GM18870 (cell line): ENCODE measurements at regions not wholly inside any gene's neighbourhood (a gene's known extent, or its start where the extent isn't known, plus 50 kb on each side); places are given as distances from the start of the nearest gene placed in this dataset.

Source experiments
- ATAC-seq: cut with Tn5 transposase; IDR thresholded peaks from one replicate; pipeline ENCODE4 v1.9.1; 2021; ENCODE audit warnings: moderate library complexity; ENCODE audit not compliant: unreplicated experiment

DNA sequence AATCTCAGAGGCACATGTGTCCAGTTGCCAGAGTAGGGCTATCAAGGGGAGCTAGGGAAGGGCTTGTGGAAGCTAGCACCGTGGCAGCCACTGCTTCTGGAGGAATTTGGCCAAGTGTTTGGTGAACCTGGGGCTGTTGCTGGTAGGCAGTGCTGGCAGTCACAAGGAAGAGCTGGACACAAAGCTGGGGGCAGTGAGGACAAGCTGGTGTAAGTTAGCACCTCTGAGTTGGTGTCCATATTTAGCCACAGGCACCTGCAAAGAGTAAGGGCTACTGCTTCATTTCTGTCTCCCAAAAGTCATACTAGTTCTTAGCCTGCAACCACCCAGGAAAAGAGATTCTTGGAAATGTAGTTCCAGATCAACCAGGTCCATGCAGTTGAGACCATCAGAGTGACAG lies 359.4 kb downstream of the CSNK1G3 start:
- no peak for ATAC-seq

DNA sequence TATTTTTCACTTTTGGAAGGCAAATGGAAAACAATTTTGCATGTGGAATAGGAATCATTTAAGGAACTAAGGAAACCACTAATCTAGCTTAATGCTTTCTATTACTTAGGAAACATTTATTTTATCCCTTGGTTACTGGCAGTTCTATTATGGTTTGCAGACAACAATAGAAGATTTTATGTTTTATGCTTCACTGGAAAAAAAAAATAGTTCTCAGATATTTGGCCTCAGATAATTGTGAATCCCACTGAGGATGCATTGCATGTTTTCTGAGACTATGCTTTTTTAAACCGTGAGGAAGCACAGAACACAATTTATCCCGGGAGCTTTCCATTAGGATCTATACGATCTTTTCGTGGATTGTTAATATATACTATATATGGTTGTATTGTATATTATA lies 356.9 kb downstream of the CSNK1G3 start:
- no peak for ATAC-seq

DNA sequence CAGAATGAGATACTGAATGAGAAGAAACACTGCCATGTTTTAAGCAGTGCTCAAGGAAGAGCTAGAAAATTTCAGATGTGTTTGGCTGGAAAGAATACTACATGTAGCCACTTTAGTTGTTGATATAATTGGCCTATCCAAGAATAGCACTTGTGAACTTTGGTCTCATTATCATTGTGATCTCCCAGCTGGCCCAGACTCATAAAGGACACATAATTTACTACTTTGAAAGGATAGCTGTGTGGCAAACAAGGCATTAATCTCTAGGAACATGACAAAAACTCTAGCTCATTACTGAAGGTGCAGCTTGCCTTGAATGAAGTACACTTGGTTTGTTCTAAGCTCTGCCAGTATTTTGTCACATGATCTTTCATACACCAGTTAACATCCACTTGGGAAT lies 356.3 kb downstream of the CSNK1G3 start:
- ATAC-seq: no peak

DNA sequence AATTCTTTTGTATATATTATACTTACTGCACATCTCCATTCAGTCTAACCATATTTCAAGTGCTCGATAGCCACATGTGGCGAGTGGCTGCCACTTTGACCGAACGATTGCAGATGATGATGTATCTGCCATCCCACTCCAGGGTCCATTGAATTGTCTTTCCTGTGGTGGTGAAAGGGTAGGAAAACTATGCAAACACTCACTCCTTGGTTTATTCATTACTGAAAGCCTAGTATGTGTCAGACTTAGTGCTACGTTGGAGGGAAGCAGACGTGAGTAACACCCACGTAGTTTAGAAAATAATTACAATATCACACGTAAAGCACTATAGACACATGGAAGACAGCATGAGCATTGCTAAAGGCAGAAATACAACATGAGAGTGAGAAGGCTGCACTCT lies 353.7 kb downstream of the CSNK1G3 start:
- ATAC-seq: no peak

DNA sequence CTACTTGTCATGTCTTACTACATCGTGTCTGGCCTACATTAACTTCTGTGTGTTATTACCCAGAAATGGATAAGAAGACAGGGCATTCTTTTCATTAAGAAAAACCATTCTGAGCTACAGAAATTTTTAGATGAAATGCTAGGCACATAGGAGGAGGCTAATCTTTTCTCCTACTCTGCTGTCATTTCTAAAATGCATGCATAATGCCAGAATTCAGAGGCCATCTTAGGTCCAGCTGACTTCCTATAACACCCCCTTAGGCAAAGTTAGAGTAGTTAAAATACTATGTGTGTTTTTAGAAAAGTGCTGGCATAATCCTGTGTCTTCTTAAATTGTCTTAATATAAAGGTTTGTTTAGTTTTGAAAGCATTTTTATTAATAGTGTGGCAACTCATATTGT lies 352.6 kb downstream of the CSNK1G3 start:
- no peak for ATAC-seq

DNA sequence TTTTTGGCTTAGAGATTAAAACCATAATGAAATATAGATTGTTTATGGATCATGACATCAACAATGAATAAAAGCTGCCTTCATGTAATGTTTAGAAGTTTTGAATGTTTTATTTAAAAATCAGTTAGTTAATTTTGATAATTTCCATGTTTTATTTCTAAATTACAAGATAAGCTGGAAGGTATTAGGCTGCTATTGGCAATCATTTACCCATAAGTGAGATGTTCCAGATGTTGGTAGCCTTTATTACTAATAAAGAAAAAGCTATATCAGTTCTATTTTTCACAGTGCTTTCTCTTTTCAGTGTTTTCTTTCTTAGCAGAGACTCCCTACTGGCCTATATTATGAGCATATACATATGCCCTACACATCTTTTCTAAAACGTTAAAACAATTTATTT lies 347.0 kb downstream of the CSNK1G3 start:
- ATAC-seq: no peak

DNA sequence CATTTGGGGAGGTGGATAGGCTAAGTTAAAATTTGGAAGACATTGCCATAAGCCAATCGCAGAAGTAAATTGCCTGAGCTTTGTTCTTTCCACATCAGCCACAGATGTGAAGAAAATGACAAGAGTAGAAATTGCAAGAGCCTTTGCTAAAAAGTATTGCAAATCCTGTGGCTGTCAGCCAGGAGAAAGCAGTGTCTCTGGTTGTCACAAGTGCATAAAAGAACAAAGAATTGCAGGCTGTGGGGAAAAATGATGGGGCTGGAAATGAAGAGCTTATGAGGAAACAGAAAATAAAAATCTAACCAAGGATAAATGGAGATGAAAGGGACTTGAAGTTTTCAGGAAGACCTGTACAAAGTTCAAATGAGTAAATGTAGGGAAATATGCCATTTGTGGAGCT lies 344.8 kb downstream of the CSNK1G3 start:
- no peak for ATAC-seq

DNA sequence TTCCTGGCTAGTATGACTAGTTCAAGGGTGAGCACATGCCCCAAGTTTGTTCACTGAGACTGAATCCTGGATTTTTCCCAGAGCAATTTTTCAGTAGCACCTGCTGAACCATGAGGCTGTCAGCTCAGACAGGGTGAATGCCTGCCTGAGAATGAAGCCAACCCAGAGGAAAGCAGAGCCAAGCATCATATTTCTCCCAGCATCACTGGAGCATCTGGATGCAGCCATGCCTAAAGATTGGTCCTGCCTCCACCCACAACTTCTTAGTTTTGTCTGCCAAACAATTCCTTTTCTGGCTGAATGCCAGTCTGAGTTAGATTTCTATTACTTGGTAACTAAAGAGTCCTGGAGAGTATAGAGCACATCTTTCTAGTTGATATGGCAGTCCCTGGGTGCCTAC lies 343.6 kb downstream of the CSNK1G3 start:
- no peak for ATAC-seq

DNA sequence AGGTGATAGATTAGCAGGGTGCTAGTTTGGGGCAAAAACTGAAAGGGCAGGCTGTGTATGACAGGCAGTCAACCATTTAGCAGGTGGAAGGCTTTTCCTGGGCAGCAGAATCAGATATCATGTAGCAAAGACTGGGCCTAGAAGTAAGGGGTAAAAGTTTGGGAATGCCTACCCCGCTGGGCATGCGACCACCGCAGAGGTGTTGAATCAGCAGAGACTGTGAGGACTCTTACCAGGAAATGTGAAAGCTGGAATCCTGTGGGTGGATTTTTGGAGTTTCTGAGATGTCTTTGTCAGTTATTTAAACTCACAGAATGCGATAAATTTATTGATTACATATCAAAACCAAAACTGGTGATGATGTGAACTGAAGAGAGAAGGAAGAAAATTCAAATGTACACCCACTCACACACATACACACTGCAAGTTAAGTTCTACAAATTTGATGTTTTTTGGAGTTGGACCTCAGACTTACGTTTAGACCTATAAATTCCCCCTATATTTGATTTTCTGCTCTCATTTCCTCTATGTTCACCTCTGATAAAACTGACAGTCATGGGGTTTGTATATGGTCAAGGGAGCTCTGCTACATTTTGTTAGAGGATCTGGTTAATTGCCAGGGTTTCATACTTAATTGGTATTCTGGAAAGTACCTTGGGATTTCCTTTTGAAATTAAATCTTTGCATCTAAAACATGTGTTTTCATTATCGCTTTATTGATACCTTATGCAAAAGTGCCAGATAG lies 333.6 kb downstream of the CSNK1G3 start:
- ATAC-seq: peak; percentile 23

DNA sequence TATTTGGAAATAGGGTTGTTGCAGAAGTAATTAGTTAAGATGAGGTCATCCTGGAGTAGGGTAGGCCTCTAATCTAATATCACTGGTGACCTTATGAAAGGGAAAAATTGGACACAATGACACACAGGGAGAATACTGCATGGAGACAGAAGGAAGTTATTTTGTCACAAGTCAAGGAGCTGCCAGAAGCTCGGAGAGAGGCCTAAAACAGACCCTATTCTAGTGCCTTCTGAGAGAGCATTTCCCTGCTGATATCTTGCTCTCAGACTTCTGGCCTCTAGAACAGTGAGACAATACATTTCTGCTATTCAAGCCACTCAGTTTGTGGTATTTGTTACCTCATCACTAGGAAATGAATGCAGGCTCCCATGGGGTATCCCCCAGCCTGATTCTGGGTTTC lies 332.9 kb downstream of the CSNK1G3 start:
- peak; percentile 58 for ATAC-seq

DNA sequence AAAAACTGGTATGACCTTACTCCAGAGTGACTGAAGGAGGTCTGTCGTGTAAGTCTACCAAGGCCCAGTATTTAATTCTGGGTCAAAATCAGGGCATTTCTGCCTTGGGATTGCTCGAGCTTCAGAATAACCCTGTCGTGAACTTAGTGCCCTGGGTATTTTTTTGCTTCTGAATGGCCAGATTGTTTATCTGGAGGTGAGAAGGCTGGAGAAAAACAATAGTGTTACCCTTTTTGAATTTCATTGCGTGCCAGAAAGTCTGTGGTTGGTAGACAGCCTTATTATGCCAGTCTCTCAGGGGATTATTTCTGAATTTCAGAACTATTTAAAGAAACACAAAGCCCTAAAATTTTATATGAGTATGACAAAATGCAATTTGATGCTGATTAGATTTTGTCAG lies 323.4 kb downstream of the CSNK1G3 start:
- no peak for ATAC-seq

DNA sequence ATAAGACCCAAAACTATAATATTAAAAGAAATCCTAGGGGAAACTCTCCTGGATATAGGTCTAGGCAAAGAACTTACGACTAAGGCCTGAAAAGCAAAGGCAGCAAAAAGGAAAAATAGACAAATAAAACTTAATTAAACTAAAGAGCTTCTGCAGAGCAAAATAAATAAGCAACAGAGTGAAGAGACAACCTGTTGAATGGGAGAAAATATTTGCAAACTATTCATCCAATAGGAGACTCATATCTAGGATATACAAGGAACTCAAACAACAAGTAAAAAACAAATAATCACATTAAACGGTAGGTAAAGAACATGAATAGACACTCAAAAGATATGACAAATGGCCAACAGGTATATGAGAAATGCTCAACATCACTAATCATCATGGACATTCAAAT lies 318.6 kb downstream of the CSNK1G3 start:
- no peak for ATAC-seq

DNA sequence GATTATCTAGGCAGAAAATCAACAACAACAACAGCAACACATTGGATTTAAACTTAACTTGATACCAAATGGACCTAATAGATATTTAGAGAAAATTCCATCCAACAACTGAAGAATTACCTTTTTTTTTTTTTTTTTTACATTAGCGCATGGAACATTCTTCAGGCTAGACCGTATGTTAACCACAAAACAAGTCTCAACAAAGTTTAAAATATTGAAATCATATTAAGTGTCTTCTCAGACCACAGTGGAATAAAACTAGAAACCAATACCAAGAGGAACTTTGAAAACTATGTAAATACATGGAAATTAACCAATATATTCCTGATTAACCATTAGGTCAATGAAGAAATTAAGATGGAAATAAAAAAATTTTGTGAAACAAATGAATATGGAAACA lies 315.8 kb downstream of the CSNK1G3 start:
- ATAC-seq: no peak

DNA sequence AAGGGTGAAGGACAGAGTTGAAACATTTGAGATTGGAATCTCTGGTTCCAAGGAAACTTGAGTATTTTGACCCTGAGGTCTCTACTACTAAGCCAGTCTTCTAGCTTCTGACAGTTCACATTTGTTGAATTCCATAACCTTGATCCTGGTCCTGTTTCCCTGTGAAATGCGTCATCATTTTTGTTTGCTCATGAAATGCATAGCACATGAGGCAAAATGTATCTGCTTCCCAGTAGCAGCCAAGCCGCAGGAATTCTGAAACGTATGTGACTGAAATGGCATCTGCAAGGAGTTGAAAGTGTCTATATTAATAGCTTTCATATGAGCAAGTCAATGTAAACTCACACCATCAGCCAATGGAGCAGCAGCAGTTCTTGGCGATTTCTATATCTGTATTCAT lies 307.9 kb downstream of the CSNK1G3 start:
- ATAC-seq: no peak

DNA sequence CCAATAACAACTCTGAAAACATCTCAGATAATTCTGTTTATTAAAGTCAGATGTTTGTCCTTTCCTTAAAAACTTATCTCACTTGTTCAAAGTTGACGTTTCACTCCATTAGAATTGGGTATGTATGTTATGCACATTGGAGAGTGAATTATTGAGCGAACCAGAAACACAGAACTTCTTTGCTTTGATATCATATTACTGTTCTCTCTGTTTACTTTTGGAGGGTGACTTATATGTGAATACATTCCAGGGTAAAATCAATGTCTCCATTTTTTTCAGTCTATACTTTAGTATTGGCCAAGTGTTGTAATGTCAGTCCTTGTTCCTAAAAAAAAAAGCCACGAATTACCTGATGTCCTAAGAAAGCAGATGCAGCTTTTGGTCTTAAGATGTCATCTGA lies 307.4 kb downstream of the CSNK1G3 start:
- no peak for ATAC-seq

DNA sequence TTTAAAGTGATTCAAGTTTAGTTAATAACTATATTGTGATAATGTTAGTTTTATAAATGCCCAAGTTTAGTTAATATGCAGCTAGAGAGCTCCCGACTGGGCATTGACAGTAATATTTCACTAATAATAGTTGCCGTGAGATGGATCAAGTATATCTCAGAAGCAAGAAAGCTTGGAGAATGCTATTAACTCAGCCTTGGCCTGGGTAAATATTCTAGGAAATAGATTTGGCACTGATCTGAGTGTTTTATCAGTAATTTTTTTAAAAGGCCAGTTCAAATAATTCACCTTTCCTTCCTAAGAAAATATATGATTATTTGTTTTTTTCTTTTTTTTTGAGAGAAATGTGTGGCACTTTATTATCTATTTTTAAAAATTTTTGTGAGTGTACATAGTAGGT lies 305.3 kb downstream of the CSNK1G3 start:
- ATAC-seq: no peak

DNA sequence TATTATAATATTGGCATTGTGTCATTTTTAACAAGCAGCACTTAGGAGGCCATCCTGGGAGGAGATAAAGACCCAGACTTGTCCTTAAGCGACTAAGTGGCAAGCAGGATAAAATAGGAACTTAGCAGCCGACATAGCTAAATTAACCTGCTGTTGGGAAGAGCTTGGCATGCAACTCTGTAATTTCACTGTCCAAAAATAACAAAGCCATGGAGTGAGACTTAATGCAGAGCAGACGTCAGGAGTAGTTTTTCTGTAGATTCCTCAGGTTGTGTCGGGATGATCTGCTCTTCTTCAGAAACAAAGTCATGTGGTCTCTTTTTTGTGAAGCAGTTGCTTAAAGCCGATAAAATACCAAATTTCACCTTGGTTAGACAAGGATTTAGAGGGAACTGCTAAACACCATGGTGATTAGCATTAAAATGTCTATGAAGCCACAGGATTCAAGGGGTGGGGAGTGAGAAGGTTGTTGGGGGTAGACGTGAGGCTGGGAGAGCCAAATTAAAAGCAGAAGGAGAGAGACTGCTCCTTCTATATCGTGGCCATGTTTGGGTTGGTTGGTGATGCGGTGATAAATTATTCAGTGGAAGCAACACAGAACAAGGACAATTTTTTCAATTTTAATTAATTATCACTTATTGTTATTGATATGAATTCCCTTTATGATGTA lies 303.0 kb downstream of the CSNK1G3 start:
- no peak for ATAC-seq

DNA sequence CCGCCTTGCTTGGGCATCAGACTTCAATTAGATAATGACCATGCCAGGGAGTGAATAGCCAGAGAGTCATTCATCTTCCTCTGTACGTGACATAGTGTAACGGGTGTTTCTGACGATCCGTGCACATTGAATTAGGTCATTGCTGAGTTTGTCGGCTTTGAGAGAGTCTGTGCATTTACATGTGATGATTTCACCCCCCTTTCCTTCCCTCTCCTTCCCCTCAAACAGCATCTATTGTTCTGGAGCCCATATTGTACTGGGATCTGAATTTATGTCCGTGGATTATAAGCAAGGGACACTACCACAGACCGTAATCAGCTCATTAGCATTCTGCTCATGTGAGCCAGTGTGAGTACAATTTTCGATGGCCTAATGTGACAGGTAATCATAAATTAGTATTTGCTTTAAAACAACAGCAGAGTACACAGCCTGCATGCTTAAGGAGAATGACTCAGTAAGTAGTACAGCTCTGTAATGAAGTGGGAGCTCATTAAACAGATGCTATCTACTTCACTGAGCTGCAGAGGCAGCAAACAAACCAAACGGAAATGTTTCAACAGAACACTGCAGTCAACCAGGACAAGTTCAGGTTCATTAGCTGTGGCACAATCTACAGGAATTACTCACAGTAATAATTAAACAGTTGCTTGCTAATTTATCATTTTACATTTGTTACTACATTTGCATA lies 302.1 kb downstream of the CSNK1G3 start:
- ATAC-seq: no peak

DNA sequence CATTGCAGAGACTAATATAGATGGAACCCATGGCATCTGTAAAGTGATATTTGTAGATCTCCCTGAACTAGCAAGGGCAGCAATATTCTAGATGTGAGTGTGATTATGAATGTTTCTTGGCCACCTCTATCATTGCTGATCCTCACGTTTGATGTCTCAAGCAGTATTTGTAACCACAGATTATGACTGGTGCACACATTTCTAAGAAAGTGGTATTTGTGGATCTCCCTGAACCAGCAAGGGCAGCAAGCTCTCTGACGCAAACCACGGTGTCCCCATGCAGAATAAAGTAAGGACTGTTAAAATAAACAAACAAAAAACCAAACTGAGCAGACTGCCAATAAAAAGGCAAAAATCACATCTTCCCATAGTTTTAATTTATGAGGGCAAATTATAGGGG lies 301.3 kb downstream of the CSNK1G3 start:
- no peak for ATAC-seq

DNA sequence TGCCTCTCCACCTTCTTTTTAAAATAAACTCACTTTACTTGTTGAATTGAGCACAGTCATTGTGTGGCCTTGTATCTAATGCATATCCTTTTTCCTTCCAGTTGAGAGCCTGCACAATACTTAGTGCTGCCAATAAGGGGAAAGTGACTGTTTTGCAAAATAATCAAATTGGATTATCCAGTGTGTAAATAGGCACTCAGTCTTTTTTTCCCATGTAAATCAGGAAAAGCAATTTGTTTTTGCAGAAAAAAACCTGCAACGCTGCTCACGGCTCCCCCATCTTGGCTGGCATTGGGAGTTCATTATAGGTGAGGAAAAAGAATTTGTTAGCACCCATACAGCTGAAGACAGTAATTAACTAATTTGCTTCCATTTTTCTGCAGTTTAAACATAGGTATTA lies 299.9 kb downstream of the CSNK1G3 start:
- no peak for ATAC-seq

DNA sequence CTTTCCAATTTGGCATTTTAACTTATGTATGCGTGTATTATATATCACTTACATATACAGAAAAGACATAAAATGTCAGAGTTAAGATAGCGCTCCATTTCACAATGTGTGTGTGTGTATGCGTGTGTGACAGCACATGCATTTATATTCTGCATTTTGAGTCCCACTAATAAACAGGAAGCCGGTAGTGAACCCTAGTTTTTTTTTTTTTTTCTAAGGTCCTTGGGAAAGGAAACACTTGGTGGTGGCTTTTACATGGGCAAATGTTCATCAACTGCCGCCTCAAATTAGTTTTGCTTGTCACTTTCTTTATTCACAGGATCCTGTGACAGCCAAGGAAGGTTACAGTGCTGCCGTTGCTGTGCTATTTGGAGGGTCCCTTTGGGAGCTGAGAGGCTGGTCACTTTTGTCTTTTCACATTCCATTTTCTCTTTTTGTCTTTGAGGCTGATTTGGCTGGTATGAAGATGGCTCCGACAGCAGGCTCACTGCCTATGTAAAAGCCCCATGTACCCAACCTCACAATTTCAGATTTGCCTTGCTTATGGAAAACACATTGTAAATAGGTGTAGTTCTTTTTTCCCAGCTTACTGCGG lies 298.9 kb downstream of the CSNK1G3 start:
- ATAC-seq: no peak

DNA sequence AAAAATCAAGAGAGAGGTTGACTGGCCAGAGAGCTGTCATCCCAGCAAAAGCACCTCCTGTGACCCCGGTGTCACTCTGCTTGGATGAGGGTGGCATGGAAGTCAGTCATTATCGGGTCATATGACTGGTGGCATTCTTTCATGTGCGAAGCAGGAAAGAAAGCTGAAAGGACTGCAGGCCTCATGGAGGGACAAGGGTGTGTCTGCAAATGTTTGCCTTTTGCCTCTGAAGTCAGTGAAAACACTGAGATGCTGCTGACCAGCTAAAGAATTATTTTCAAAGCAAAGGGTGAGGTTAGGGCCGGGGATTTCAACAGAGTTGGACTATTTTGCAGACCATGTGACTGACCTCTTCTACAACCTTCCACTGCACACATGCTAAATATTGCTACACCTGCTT lies 298.3 kb downstream of the CSNK1G3 start:
- no peak for ATAC-seq
